DND-41 (cell line): ENCODE measurements at regions not wholly inside any gene's neighbourhood (a gene's known extent, or its start where the extent isn't known, plus 50 kb on each side); places are given as distances from the start of the nearest gene placed in this dataset.

ENCODE experiments used
- ATAC-seq: fragments of 200-7000 bp; cut with Tn5 transposase; 3 replicates; pipeline ENCODE4 v1.9.1; 2021; ENCODE audit warnings: low read depth; ENCODE audit not compliant: insufficient read depth
- DNase-seq: peaks from one replicate; pipeline ENCODE4 v3.0.0-alpha.2; 2020
- H2AFZ ChIP-seq: 2 replicates; pipeline ENCODE4 v1.6.0; 2012; ENCODE audit warnings: low read depth, low read length
- H3K27ac ChIP-seq: 2 replicates; pipeline ENCODE4 v1.5.1; 2012; ENCODE audit warnings: low read length, inconsistent platforms
- H3K27me3 ChIP-seq: fragments of 200-600 bp; sonication (generic); 2 replicates; pipeline ENCODE4 v1.6.0; 2012; ENCODE audit warnings: low read length, mild to moderate bottlenecking, inconsistent platforms; ENCODE audit not compliant: insufficient read depth, poor library complexity
- H3K36me3 ChIP-seq: 2 replicates; pipeline ENCODE4 v1.5.1; 2012; ENCODE audit warnings: low read length, inconsistent platforms; ENCODE audit not compliant: insufficient read depth
- H3K4me1 ChIP-seq: 2 replicates; pipeline ENCODE4 v1.5.1; 2012; ENCODE audit warnings: mild to moderate bottlenecking, low read length; ENCODE audit not compliant: insufficient read depth
- H3K4me2 ChIP-seq: 2 replicates; pipeline ENCODE4 v1.6.0; 2012; ENCODE audit warnings: mild to moderate bottlenecking, moderate library complexity, low read length, inconsistent platforms; ENCODE audit not compliant: insufficient read depth
- H3K4me3 ChIP-seq, 2 experiments: fragments of 200-600 bp in 1 of 2; shearing (Covaris generic) in 1 of 2; 2 replicates each; pipeline ENCODE4 v1.5.1; 2012 to 2016; ENCODE audit warnings: inconsistent platforms in 2 of 2, low read length in 2 of 2, mild to moderate bottlenecking in 2 of 2, low read depth in 1 of 2, moderate library complexity in 1 of 2
- H3K79me2 ChIP-seq: 2 replicates; pipeline ENCODE4 v1.6.0; 2012; ENCODE audit warnings: low read length, inconsistent platforms; ENCODE audit not compliant: insufficient read depth
- H3K9ac ChIP-seq: 2 replicates; pipeline ENCODE4 v1.6.0; 2012; ENCODE audit warnings: low read depth, mild to moderate bottlenecking, inconsistent platforms, low read length, moderate library complexity
- H3K9me3 ChIP-seq: 2 replicates; pipeline ENCODE4 v1.5.1; 2012; ENCODE audit warnings: low read length, moderate library complexity, mild to moderate bottlenecking, inconsistent platforms; ENCODE audit not compliant: insufficient read depth, severe bottlenecking
- H4K20me1 ChIP-seq: 2 replicates; pipeline ENCODE4 v1.6.0; 2012; ENCODE audit warnings: low read length; ENCODE audit not compliant: insufficient read depth
- CTCF ChIP-seq: IDR thresholded peaks from 2 replicates; pipeline ENCODE4 v1.5.1; 2012; ENCODE audit warnings: borderline replicate concordance, low read length, moderate library complexity, mild to moderate bottlenecking; ENCODE audit not compliant: poor library complexity, severe bottlenecking; ENCODE audit errors: extremely low read depth
- EZH2 ChIP-seq: IDR thresholded peaks from 3 replicates; pipeline ENCODE4 v1.6.1; 2012; ENCODE audit warnings: borderline replicate concordance, low read depth, mild to moderate bottlenecking, moderate library complexity, low read length, inconsistent platforms; ENCODE audit not compliant: severe bottlenecking

DNA sequence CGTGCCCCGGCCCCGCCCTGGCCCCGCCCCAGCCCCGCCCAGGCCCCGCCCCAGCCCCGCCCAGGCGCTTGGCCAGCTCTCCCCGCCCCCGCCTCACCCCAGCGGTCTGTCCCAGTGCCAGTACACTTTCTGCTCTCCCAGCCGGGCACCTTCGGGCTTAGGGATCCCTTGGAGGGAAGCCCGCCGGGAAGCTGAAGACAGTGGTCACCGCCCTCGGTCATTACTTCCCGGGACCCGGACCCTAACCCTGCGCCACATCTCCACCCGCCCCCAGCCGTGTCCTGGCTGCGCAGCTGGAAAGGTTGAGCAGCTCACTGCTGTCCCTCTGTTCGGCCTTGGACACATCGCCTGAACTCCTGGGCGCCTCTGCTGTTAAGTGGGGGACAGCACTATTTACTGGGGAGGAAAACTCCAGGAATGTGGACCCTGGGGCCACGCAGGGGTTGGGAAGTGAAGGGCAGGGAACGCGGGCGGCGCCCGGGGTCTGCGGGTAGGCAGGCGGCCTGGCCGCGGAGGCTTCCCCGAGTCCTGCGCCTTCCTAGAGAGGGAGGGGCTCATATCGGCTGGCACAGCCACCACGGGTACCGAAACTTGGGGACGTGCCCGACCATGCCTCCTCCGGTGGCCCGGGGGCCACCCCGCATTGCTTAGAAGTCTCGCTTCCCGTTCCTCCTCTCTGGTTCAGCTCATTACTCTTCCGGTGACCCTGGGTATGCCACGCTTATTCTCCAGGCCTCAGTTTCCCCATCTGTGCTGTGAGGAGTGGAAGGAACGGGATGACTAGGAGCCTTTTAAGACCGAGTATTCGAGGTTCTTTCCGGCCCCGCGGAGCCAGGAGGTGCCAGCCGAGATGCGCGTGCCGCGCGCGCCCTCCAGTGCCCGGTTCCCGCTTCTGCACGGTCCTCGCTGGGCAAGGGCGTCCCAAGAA is 121.0 kb downstream of the GYPC start:
- Histone ChIP-seq H3K4me3 (no peak overlapping the region), H3K9me3 (no peaks in the 10 kb centered on the region), H2AFZ (no peak overlapping the region), H4K20me1 (0 out of 2 replicates have a peak, but pooled peaks cover 3% of the 10 kb centered on the region), H3K27me3 (no peaks in the 10 kb centered on the region), H3K27ac (no peak overlapping the region), H3K4me2 (no peak overlapping the region; the same call in 1 of the 2 replicates), H3K79me2 (no peaks in the 10 kb centered on the region), H3K9ac (no peak overlapping the region), H3K36me3 (no peaks in the 10 kb centered on the region), H3K4me1 (no peaks in the 10 kb centered on the region)
- peak; percentile 90 for TF ChIP-seq CTCF
- no peak for TF ChIP-seq EZH2
- peak; percentile 90 for ATAC-seq
- peak; percentile 54 for DNase-seq

GRCh38 chr2:126777620-126777978 is 121.1 kb upstream of the TEX51 start:
- Histone ChIP-seq H4K20me1 (0 out of 2 replicates have a peak, but pooled peaks cover 3% of the 10 kb centered on the region), H3K4me2 (no peak overlapping the region), H3K27ac (no peak overlapping the region), H3K27me3 (no peaks in the 10 kb centered on the region), H3K79me2 (no peaks in the 10 kb centered on the region), H2AFZ (no peak overlapping the region), H3K36me3 (no peaks in the 10 kb centered on the region), H3K4me1 (no peaks in the 10 kb centered on the region), H3K9me3 (no peaks in the 10 kb centered on the region), H3K9ac (no peak overlapping the region), H3K4me3 (no peak overlapping the region)
- ATAC-seq (no peak), DNase-seq (no peak)
- no peak for TF ChIP-seq CTCF
- TF ChIP-seq EZH2, result no peak

DNA sequence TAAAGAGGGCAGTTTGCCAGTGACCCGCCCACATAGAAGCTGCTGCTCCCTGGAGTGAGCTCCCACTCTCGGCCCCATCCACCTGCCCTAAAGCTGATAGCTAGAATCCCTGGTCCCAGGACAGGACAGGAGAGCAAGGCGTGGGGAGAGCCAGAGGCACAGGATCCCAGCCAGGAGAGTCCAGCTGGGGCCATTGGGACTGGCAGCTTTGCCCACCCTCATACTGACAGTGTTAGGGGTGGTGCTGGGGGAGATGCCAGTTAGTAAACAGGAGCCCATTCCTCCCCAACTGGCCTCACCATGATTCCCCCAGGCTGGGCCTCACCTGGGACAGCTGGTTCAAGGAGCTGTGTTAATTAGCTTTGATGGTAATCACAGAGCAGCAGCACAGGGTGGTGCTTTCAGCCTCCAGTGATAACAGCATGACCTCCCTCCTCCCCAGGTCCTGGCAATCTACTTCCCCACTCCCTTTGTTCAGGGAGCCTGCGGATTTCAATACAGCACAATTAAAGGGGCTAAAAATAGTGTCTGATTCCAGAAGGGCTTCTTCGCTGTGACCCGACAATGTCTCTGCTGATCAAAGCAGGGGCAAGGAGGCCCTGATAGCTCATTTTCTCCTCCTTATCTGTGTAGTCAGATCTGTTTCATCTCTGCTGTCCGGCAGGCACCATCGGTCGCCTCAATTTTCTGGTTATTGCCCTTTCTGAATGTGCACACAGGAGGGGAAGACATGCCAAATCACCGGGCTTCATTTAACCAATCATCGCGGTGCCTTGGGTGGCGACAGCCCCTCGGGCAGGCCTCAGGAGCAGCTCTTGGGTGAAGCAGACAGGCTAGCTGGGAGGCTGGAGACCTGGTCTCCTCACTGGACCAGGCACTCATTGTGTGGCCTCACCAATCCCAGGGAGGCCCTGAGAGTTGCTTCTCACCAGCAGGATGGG is 119.9 kb upstream of the TEX51 start:
- ATAC-seq (no peak), DNase-seq (no peak)
- H3K9me3 ChIP-seq, result no peaks in the 10 kb centered on the region
- H3K4me3 ChIP-seq, result no peak overlapping the region
- TF ChIP-seq EZH2 (no peak), CTCF (no peak)
- no peak overlapping the region for H3K9ac ChIP-seq
- no peaks in the 10 kb centered on the region for H3K4me1 ChIP-seq
- H3K27me3 ChIP-seq, result no peaks in the 10 kb centered on the region
- H3K79me2 ChIP-seq, result no peaks in the 10 kb centered on the region
- H4K20me1 ChIP-seq, result 0 out of 2 replicates have a peak, but pooled peaks cover 3% of the 10 kb centered on the region
- no peak overlapping the region for H2AFZ ChIP-seq
- H3K27ac ChIP-seq, result no peak overlapping the region
- no peaks in the 10 kb centered on the region for H3K36me3 ChIP-seq
- no peak overlapping the region for H3K4me2 ChIP-seq
